ENCODE measurements at regions not wholly inside any gene's neighbourhood (a gene's known extent, or its start where the extent isn't known, plus 50 kb on each side); places are given as distances from the start of the nearest gene placed in this dataset.
"Not testable (repeated sequence)": the region's sequence is repeated elsewhere in the genome, so short reads cannot be mapped to it uniquely, and the experiment has no call there.

- DNase-seq; ATAC-seq (ENCODE audit: poor library complexity); intact Hi-C loops (cut with DNase I): not testable (repeated sequence)
These were observed 155.9 kb downstream of the MFSD1 start for GRCh38 chr3:158957777-158958176.

- intact Hi-C loops (cut with DNase I) = no loop called here
- ATAC-seq (ENCODE audit: poor library complexity) (no peak), DNase-seq (no peak)
These were observed 157.0 kb downstream of the MFSD1 start for GRCh38 chr3:158958873-158959272.

DNA sequence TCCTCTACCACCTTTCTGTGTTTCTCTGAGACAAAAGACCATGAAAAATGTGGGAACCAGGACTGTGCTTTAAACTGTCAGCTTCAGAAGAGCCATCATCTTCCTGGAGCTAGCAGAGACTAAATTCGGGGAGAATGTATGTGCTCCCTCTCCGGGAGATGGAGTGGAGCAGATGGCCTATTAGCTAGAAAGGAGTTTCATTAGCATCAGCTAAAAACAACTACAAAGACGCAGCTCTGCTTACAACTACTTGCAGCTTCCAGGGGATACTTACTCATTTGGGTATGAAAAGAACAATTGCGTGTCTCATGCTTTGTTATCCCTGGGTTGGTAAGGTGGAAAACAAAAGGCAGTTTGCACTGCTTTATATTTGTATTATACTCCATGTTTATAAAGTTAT, 159.6 kb downstream of the MFSD1 start:
- intact Hi-C loops (cut with DNase I) = no loop called here
- no peak for ATAC-seq (ENCODE audit: poor library complexity)

DNA sequence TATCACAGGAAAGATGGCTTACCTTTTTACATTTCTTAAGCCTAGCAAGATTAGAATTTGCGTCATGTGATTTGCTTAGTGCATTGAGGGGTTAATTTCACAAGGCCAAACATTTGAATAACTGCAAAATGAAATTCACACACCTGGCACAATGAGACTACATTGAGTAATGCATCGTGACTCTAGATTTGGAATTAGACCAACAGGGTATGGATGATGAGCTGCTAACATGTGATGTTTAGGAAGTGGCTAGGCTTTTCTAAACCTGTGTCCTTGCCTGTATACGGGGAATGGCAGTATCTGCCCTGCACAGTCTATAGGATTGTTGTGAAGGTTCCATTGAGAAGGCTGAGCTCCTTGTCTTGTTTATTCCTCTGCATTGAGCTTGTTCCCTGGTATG, 160.1 kb downstream of the MFSD1 start:
- no peak for DNase-seq
- no peak for ATAC-seq (ENCODE audit: poor library complexity)
- intact Hi-C loops (cut with DNase I) = no loop called here

More for the DNA sequence above, 159.6 kb downstream of the MFSD1 start:
- no peak for DNase-seq

- no peak for DNase-seq
- ATAC-seq (ENCODE audit: poor library complexity) = no peak
- intact Hi-C loops (cut with DNase I) = no loop called here
These were observed 168.2 kb downstream of the MFSD1 start for GRCh38 chr3:158970006-158970405.

- ATAC-seq (ENCODE audit: poor library complexity) = no peak
- DNase-seq = no peak
- intact Hi-C loops (cut with DNase I) = no loop called here
These were observed 173.1 kb downstream of the MFSD1 start for GRCh38 chr3:158974904-158975303.

DNA sequence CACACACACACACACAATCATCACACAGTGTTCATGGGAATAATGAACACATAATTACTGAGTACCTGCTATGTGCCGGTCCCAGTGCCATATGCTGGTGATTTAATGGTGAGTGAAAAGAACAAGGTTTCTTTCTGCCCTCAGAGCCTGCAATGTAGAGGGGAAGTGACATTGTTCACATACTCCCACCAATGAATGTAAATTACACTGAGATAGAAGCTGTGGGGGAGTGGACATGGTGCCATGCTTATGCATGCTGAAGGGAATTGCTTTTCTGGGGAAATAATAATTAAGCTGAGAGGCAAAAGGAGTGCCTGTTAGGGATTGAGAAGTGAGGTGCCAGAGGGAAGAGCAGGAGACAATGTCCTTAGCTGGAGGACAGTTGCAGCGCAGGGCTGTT, 175.1 kb downstream of the MFSD1 start:
- intact Hi-C loops (cut with DNase I) = no loop called here
- no peak for DNase-seq
- ATAC-seq (ENCODE audit: poor library complexity) = no peak

GRCh38 chr3:158977497-158977896, 175.6 kb downstream of the MFSD1 start:
- DNase-seq (no peak), ATAC-seq (ENCODE audit: poor library complexity) (no peak)
- intact Hi-C loops (cut with DNase I) = no loop called here

GRCh38 chr3:158983216-158984099, 181.6 kb downstream of the MFSD1 start:
- intact Hi-C loops (cut with DNase I) = no loop called here
- ATAC-seq (ENCODE audit: poor library complexity) (no peak), DNase-seq (no peak)

- intact Hi-C loops (cut with DNase I) = no loop called here
- DNase-seq = no peak
- no peak for ATAC-seq (ENCODE audit: poor library complexity)
These were observed 189.4 kb downstream of the MFSD1 start for GRCh38 chr3:158991146-158991705.

DNA sequence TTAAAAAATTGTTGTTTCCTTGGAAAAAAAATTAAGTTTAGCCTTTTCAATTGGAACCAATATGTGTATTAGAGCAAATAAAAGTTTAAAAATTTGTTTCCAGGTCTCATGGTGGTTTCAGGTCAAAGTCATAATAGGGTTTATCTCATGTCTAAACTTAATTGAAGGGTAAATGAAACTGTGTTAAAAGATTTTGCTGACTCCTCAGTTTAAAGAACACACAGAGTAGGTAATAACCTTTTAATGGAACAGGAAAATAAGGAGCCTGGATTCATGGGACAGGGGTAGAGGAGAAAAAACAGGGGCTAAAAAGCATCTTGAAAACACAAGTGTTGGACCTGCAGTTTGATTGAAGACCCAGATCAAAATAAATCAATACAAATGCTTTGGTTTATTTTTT, 190.6 kb downstream of the MFSD1 start:
- DNase-seq = no peak
- no peak for ATAC-seq (ENCODE audit: poor library complexity)
- intact Hi-C loops (cut with DNase I) = no loop called here

DNA sequence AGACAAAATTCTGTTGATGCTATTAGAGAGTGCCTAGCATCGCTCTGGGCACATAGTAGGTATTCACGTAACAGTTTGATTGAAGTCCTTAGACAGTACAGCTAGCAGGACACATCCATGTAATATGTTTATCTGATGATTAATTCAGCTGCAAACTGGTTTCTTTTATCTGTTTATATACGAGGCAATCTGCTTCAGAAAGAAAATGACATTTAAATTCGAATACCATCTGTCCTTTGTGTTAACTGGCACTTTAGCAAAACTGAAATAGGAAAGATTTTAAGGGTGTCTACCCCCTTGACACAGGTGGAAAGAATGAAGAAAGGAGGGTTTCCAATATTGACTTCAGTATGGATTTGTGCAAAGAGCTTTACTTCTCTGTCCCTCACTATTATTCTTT, 192.5 kb downstream of the MFSD1 start:
- no peak for DNase-seq
- no peak for ATAC-seq (ENCODE audit: poor library complexity)
- intact Hi-C loops (cut with DNase I) = no loop called here

- ATAC-seq (ENCODE audit: poor library complexity) (no peak), DNase-seq (no peak)
- intact Hi-C loops (cut with DNase I) = no loop called here
These were observed 199.9 kb downstream of the MFSD1 start for GRCh38 chr3:159001711-159002110.

DNA sequence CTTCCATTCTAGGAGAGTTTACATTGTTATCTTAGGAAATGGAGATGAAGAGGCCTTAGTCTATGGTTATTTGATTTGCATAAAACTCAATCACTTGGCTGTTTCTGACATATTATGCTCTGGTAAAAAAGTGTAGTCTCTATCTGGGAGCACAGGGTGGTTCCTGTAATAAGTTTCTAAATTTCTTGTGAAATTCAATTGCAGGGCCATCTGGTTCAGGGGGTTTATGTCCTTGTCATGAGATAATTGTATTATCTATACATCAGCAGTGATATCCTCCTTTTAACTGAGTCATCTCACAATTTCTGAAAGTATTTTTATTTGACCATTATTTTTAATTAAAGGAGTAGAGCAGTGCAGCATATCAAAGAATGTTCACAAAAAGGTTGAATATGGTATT, 203.3 kb downstream of the MFSD1 start:
- intact Hi-C loops (cut with DNase I) = no loop called here
- DNase-seq (no peak), ATAC-seq (ENCODE audit: poor library complexity) (no peak)

DNA sequence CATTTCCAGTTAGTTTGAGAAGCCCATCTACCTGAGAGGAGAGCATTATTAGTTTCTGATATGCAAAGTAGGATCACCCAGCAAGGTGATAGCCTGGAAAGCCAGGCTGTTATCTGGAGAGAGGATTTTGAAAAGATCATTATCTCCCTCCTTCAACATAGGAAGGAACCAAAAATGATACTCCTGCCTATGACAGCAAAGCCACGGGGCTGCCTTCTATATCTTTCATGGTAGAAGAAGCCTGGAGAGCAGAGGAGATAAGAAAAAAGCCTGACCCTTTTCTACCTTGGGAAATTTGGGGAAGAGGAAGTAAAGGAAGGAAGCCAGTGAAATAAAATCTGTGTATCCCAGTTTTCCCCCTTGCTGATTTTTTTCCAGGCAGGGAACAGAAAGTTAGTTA, 205.5 kb downstream of the MFSD1 start:
- intact Hi-C loops (cut with DNase I) = no loop called here
- no peak for ATAC-seq (ENCODE audit: poor library complexity)
- no peak for DNase-seq

DNA sequence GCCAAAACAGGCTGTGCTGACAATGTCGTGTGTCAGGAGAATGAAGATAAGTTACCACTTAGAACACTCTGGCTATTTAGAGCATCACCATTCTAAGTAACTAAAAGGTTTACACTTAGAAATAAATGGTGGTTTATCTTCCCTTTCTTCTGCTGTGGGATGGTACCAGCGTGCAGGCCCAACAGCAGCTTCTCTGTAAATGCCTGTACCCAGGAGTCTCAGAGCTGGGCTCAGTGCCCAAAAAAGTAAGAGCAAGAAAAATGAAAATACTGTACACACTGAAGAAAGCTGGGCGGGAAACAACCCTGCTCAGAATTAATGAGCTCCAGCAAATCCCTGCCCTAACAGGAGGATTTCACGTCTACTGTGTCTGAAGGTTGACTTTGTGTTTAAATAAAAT, 206.5 kb downstream of the MFSD1 start:
- intact Hi-C loops (cut with DNase I) = no loop called here
- DNase-seq (no peak), ATAC-seq (ENCODE audit: poor library complexity) (no peak)

DNA sequence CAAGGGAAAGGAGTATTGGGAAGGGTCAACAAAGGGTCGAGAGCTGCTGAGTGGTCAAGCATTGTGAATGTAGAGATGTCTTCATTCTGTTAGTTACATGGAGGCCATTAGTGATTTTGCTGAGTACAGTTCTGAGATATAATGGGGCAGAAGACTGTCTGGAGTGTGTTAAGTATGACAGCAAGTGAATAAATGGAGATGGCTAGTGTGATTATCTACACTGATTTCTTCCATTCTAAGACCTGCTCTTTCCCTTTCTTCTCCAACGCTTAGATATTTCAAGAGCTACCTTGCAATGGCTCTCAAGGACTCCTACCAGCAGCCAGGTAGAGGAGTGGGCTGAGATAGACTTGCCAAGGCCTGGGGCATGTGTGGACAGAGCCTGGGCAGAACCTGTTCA, 216.5 kb downstream of the MFSD1 start:
- ATAC-seq (ENCODE audit: poor library complexity) (no peak), DNase-seq (no peak)
- intact Hi-C loops (cut with DNase I) = no loop called here

GRCh38 chr3:159025733-159026132, 223.9 kb downstream of the MFSD1 start:
- ATAC-seq (ENCODE audit: poor library complexity) (no peak), DNase-seq (no peak)
- intact Hi-C loops (cut with DNase I) = no loop called here

GRCh38 chr3:159026510-159026909, 224.7 kb downstream of the MFSD1 start:
- intact Hi-C loops (cut with DNase I) = no loop called here
- no peak for ATAC-seq (ENCODE audit: poor library complexity)
- no peak for DNase-seq

DNA sequence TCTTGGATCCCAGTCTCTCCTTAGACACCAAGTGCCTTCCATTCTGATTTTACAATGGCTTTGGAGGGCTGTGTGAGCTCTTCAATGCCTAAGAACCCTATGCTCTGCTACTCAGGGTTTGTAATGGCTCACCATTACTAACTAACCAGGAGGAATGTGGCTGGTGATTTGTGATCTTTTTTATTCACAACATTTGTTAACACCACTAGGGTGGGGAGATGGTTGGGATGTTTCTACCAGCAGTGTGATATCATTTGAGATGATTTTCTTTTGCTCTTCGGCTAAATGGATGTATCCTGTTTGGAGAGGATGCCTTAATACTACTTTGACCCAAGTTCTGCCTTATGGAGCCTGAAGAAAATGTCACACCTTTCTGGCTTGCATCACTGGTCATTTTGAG, 226.9 kb downstream of the MFSD1 start:
- ATAC-seq (ENCODE audit: poor library complexity) (no peak), DNase-seq (no peak)
- intact Hi-C loops (cut with DNase I) = no loop called here
